GM23248 (cell line): ENCODE measurements at regions not wholly inside any gene's neighbourhood (a gene's known extent, or its start where the extent isn't known, plus 50 kb on each side); places are given as distances from the start of the nearest gene placed in this dataset.

Source experiments
- DNase-seq: peaks from one replicate; pipeline ENCODE4 v3.0.0-alpha.2; 2015
- H2AFZ ChIP-seq: fragments of 200-600 bp; sonication (generic); 2 replicates; pipeline ENCODE4 v1.6.1; 2016; ENCODE audit warnings: antibody characterized with exemption
- H3F3A ChIP-seq: fragments of 200-600 bp; sonication (generic); 2 replicates; pipeline ENCODE4 v1.6.1; 2016; ENCODE audit warnings: mild to moderate bottlenecking, antibody characterized with exemption, mixed run types; ENCODE audit not compliant: insufficient read depth
- H3K27ac ChIP-seq: fragments of 200-600 bp; sonication (generic); 2 replicates; pipeline ENCODE4 v1.5.1; 2016; ENCODE audit warnings: mild to moderate bottlenecking
- H3K27me3 ChIP-seq: fragments of 200-600 bp; sonication (generic); replicated peaks from 2 replicates; pipeline ENCODE4 v1.6.1; 2016; ENCODE audit warnings: mild to moderate bottlenecking; ENCODE audit not compliant: insufficient read depth
- H3K36me3 ChIP-seq: fragments of 200-600 bp; sonication (generic); 2 replicates; pipeline ENCODE4 v1.6.1; 2016; ENCODE audit warnings: low read depth, mild to moderate bottlenecking
- H3K4me1 ChIP-seq: fragments of 200-600 bp; sonication (generic); 2 replicates; pipeline ENCODE4 v1.6.1; 2016; ENCODE audit warnings: mild to moderate bottlenecking; ENCODE audit not compliant: insufficient read depth
- H3K4me2 ChIP-seq: fragments of 200-600 bp; sonication (generic); one replicate; pipeline ENCODE4 v1.6.1; 2016; ENCODE audit warnings: mild to moderate bottlenecking; ENCODE audit not compliant: unreplicated experiment
- H3K4me3 ChIP-seq: fragments of 200-600 bp; sonication (generic); 2 replicates; pipeline ENCODE4 v1.5.1; 2016; ENCODE audit warnings: mild to moderate bottlenecking
- H3K79me2 ChIP-seq: fragments of 200-600 bp; sonication (generic); 2 replicates; pipeline ENCODE4 v1.6.1; 2016; ENCODE audit warnings: mild to moderate bottlenecking; ENCODE audit not compliant: insufficient read depth
- H3K9ac ChIP-seq: fragments of 200-600 bp; sonication (generic); 2 replicates; pipeline ENCODE4 v1.6.1; 2016; ENCODE audit warnings: mild to moderate bottlenecking
- H3K9me2 ChIP-seq: fragments of 200-600 bp; sonication (generic); 2 replicates; pipeline ENCODE4 v1.6.1; 2016; ENCODE audit warnings: mixed run types, mild to moderate bottlenecking, moderate library complexity; ENCODE audit not compliant: insufficient read depth
- H3K9me3 ChIP-seq: fragments of 200-600 bp; sonication (generic); one replicate; pipeline ENCODE4 v1.6.1; 2017; ENCODE audit warnings: low read depth
- H4K20me1 ChIP-seq: fragments of 200-600 bp; sonication (generic); 2 replicates; pipeline ENCODE4 v1.6.0; 2016; ENCODE audit not compliant: insufficient read depth
- EZH2 ChIP-seq: fragments of 200-600 bp; sonication (generic); IDR thresholded peaks from 2 replicates; pipeline ENCODE4 v1.6.1; 2018; ENCODE audit warnings: antibody characterized with exemption, mild to moderate bottlenecking; ENCODE audit not compliant: insufficient read depth, poor library complexity, severe bottlenecking
- EZH2phosphoT487 ChIP-seq: fragments of 200-600 bp; sonication (generic); IDR thresholded peaks from 2 replicates; pipeline ENCODE4 v1.6.1; 2018; ENCODE audit warnings: antibody characterized with exemption, moderate library complexity, mild to moderate bottlenecking, low read depth; ENCODE audit not compliant: insufficient read depth
- WGBS, 2 experiments: methylation state at CpG; one replicate each; pipeline ENCODE4 v1.1.6; 2015 to 2017; ENCODE audit warnings: low lambda C conversion rate in 2 of 2, low coverage in 1 of 2; ENCODE audit errors: missing lambda C conversion rate in 2 of 2; 5-methylcytosine and 5-hydroxymethylcytosine counted together
- in situ Hi-C: fragments of 300-500 bp; cut with MboI; formaldehyde crosslinking; loops from 2 replicates; pipeline ENCODE4 v1.15.0; 2020

DNA sequence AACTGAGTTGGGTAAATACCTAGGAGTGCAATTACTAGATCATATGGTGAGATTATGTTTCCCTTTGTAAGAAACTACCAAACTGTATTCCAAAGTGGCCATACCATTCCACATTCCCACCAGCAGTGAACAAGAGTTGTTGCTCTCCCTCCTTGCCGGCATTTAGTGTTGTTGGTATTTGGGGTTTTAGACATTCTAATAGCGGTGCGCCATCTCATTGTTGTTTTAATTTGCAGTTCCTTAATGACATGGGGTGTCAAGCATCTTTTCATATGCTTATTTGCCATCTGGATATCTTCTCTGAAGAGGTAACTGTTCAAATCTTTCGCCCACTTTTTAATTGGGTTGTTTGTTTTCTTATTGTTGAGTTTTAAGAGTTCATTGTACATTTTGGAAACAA is 164.2 kb upstream of the LHX1 start:
- Histone ChIP-seq H3K27me3 (peaks cover 21% of the 10 kb centered on the region), H3K36me3 (no peaks in the 10 kb centered on the region), H3K9me3 (no peaks in the 10 kb centered on the region), H3K27ac (no peak overlapping the region), H3K9me2 (no peaks in the 10 kb centered on the region), H2AFZ (no peak overlapping the region), H3K9ac (no peak overlapping the region), H3K4me2 (no peak overlapping the region), H3K4me3 (no peak overlapping the region), H3F3A (no peaks in the 10 kb centered on the region), H3K4me1 (no peaks in the 10 kb centered on the region), H3K79me2 (no peaks in the 10 kb centered on the region), H4K20me1 (no peaks in the 10 kb centered on the region)
- no peak for DNase-seq
- in situ Hi-C loops: no loop called here
- 4 to 7% methylated on average over 4 of the region's 4 CpGs for WGBS, 2 experiments
- no peak for TF ChIP-seq EZH2phosphoT487
- TF ChIP-seq EZH2: no peak

GRCh38 chr17:36777118-36777517 is 160.2 kb upstream of the LHX1 start:
- Histone ChIP-seq H2AFZ (no peak overlapping the region), H3K36me3 (no peaks in the 10 kb centered on the region), H3K27me3 (peaks cover 5% of the 10 kb centered on the region), H3K4me2 (no peak overlapping the region), H3K4me3 (no peak overlapping the region), H3K4me1 (no peaks in the 10 kb centered on the region), H3K9me2 (no peaks in the 10 kb centered on the region), H3K9me3 (no peaks in the 10 kb centered on the region), H3K9ac (no peak overlapping the region), H3K27ac (no peak overlapping the region), H3K79me2 (no peaks in the 10 kb centered on the region), H4K20me1 (no peaks in the 10 kb centered on the region), H3F3A (no peaks in the 10 kb centered on the region)
- in situ Hi-C loops: no loop called here
- WGBS, 2 experiments: 30 to 32% methylated on average over 6 of the region's 6 CpGs
- DNase-seq: no peak
- TF ChIP-seq EZH2phosphoT487 (no peak), EZH2 (no peak)

GRCh38 chr17:36778448-36778847 is 158.8 kb upstream of the LHX1 start:
- no peak overlapping the region for H2AFZ ChIP-seq
- H3K9ac ChIP-seq: no peak overlapping the region
- no peaks in the 10 kb centered on the region for H3K9me3 ChIP-seq
- no peak for DNase-seq
- no peaks in the 10 kb centered on the region for H3K27me3 ChIP-seq
- H3K27ac ChIP-seq: no peak overlapping the region
- no peaks in the 10 kb centered on the region for H3F3A ChIP-seq
- H3K4me1 ChIP-seq: no peaks in the 10 kb centered on the region
- H4K20me1 ChIP-seq: no peaks in the 10 kb centered on the region
- H3K9me2 ChIP-seq: no peaks in the 10 kb centered on the region
- no peaks in the 10 kb centered on the region for H3K36me3 ChIP-seq
- no peak overlapping the region for H3K4me3 ChIP-seq
- H3K4me2 ChIP-seq: no peak overlapping the region
- in situ Hi-C loops: no loop called here
- TF ChIP-seq EZH2phosphoT487 (no peak), EZH2 (no peak)
- H3K79me2 ChIP-seq: no peaks in the 10 kb centered on the region
- 16 to 18% methylated on average over 7 to 8 of the region's 8 CpGs for WGBS, 2 experiments

- Histone ChIP-seq H3K9ac (no peak overlapping the region), H3K36me3 (no peaks in the 10 kb centered on the region), H3K27ac (no peak overlapping the region), H3K27me3 (no peaks in the 10 kb centered on the region), H3K9me3 (no peaks in the 10 kb centered on the region), H3F3A (no peaks in the 10 kb centered on the region), H3K79me2 (no peaks in the 10 kb centered on the region), H3K4me1 (no peaks in the 10 kb centered on the region), H3K4me3 (no peak overlapping the region), H3K4me2 (no peak overlapping the region), H3K9me2 (no peaks in the 10 kb centered on the region), H4K20me1 (no peaks in the 10 kb centered on the region), H2AFZ (no peak overlapping the region)
- TF ChIP-seq EZH2phosphoT487 (no peak), EZH2 (no peak)
- no peak for DNase-seq
- WGBS, 2 experiments: 71 to 85% methylated on average over 2 of the region's 2 CpGs
- in situ Hi-C loops: no loop called here
Measured at GRCh38 chr17:36779550-36779949, 157.7 kb upstream of the LHX1 start.

- no peaks in the 10 kb centered on the region for H3K4me1 ChIP-seq
- H4K20me1 ChIP-seq: no peaks in the 10 kb centered on the region
- no peak for DNase-seq
- H3F3A ChIP-seq: no peaks in the 10 kb centered on the region
- in situ Hi-C loops: no loop called here
- H3K27me3 ChIP-seq: peaks cover 2% of the 10 kb centered on the region; the same call in 1 of the 2 replicates
- TF ChIP-seq EZH2phosphoT487 (no peak), EZH2 (no peak)
- H3K36me3 ChIP-seq: no peaks in the 10 kb centered on the region
- H3K9ac ChIP-seq: no peak overlapping the region
- H3K4me2 ChIP-seq: no peak overlapping the region
- no peaks in the 10 kb centered on the region for H3K9me3 ChIP-seq
- 0% methylated on average over 1 of the region's 1 CpG for WGBS, 2 experiments
- H3K27ac ChIP-seq: no peak overlapping the region
- H3K4me3 ChIP-seq: no peak overlapping the region
- H3K9me2 ChIP-seq: no peaks in the 10 kb centered on the region
- no peak overlapping the region for H2AFZ ChIP-seq
- no peaks in the 10 kb centered on the region for H3K79me2 ChIP-seq
Measured at GRCh38 chr17:36784633-36785032, 152.6 kb upstream of the LHX1 start.
